Natural killer cell (primary cell): ENCODE measurements at regions not wholly inside any gene's neighbourhood (a gene's known extent, or its start where the extent isn't known, plus 50 kb on each side); places are given as distances from the start of the nearest gene placed in this dataset.

ENCODE experiments used
- ATAC-seq, 3 donors: fragments of 150-1000 bp in 2 of 3; fragments of 200-7000 bp in 1 of 3; cut with Tn5 transposase; 1 replicate in 1 of 3; 2 replicates in 2 of 3; pipeline ENCODE4 v1.10.0; 2021; ENCODE audit warnings: mild to moderate bottlenecking in 2 of 3, moderate library complexity in 2 of 3
- DNase-seq, 2 donors: peaks; one replicate each; pipeline versions ENCODE4 v3.0.0 to v3.0.0-alpha.2; 2013 to 2021; ENCODE audit warnings: mixed read lengths in 1 of 2
- H3K27ac ChIP-seq: one replicate; pipeline ENCODE4 v1.5.1; 2013; ENCODE audit warnings: mild to moderate bottlenecking, low read length
- H3K27me3 ChIP-seq: one replicate; pipeline ENCODE4 v1.6.1; 2013; ENCODE audit warnings: low read length; ENCODE audit not compliant: control insufficient read depth, insufficient read depth
- H3K36me3 ChIP-seq: one replicate; pipeline ENCODE4 v1.6.1; 2013; ENCODE audit warnings: low read length; ENCODE audit not compliant: control insufficient read depth, insufficient read depth
- H3K4me1 ChIP-seq: one replicate; pipeline ENCODE4 v1.6.1; 2013; ENCODE audit warnings: low read length; ENCODE audit not compliant: control insufficient read depth, insufficient read depth
- H3K4me3 ChIP-seq: one replicate; pipeline ENCODE4 v1.5.1; 2013; ENCODE audit warnings: low read length
- H3K9me3 ChIP-seq: one replicate; pipeline ENCODE4 v1.6.1; 2013; ENCODE audit warnings: low read length; ENCODE audit not compliant: control insufficient read depth, insufficient read depth
- H3K27ac Mint-ChIP-seq, 2 donors: one replicate each; pipeline ENCODE4 v1.8.0; 2022; ENCODE audit warnings: mild to moderate bottlenecking in 2 of 2, mixed read lengths in 2 of 2, moderate library complexity in 1 of 2
- H3K27me3 Mint-ChIP-seq, 2 donors: one replicate each; pipeline ENCODE4 v1.8.0; 2022; ENCODE audit warnings: low read depth in 2 of 2, mixed read lengths in 2 of 2
- H3K36me3 Mint-ChIP-seq: one replicate; pipeline ENCODE4 v1.8.0; 2022; ENCODE audit warnings: mixed read lengths
- H3K4me1 Mint-ChIP-seq, 2 donors: one replicate each; pipeline ENCODE4 v1.8.0; 2022; ENCODE audit warnings: mixed read lengths in 2 of 2
- H3K4me3 Mint-ChIP-seq: one replicate; pipeline ENCODE4 v1.8.0; 2022; ENCODE audit warnings: mild to moderate bottlenecking, moderate library complexity, mixed read lengths
- H3K9me3 Mint-ChIP-seq, 2 donors: one replicate each; pipeline ENCODE4 v1.8.0; 2022; ENCODE audit warnings: mixed read lengths in 2 of 2
- WGBS: methylation state at CpG from one replicate; pipeline ENCODE4 v1.1.7; 2013; ENCODE audit warnings: missing lambda C conversion rate; ENCODE audit not compliant: insufficient coverage; 5-methylcytosine and 5-hydroxymethylcytosine counted together
- intact Hi-C: fragments of 100-400 bp; cut with micrococcal nuclease; formaldehyde crosslinking; loops from one replicate; pipeline ENCODE4 v1.14.2; 2022
- TF ChIP-seq, protein P1 (sequence below): fragments of 200-600 bp; IDR thresholded peaks from one replicate; pipeline ENCODE4 v1.8.0; 2022; ENCODE audit warnings: antibody characterized with exemption

DNA sequence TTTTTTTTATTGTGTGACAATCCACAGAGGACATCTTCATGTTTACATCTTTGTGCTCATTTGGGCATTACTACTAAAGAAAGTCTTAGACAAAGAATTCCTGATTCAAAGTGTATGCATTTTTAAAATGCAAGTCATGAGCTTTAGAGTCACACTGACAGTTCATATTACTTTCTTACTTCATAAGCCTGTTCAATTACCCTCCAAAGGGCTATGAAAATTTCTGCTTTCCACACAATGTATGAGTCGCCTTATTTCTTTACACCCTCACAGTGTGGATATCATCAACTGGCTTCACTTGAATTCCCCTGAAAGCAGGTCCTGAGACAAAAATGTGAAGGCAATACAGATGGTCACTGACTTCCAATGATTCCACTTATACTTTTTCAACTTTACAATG lies 280.4 kb upstream of the PTGER4 start:
- Mint-ChIP-seq H3K36me3 (no peaks in the 10 kb centered on the region), H3K27me3 (no peaks in the 10 kb centered on the region), H3K4me3 (no peak overlapping the region), H3K4me1 (peaks cover 22 to 33% of the 10 kb centered on the region in 2 donors), H3K27ac (no peak overlapping the region), H3K9me3 (no peaks in the 10 kb centered on the region)
- TF ChIP-seq, protein P1, sequence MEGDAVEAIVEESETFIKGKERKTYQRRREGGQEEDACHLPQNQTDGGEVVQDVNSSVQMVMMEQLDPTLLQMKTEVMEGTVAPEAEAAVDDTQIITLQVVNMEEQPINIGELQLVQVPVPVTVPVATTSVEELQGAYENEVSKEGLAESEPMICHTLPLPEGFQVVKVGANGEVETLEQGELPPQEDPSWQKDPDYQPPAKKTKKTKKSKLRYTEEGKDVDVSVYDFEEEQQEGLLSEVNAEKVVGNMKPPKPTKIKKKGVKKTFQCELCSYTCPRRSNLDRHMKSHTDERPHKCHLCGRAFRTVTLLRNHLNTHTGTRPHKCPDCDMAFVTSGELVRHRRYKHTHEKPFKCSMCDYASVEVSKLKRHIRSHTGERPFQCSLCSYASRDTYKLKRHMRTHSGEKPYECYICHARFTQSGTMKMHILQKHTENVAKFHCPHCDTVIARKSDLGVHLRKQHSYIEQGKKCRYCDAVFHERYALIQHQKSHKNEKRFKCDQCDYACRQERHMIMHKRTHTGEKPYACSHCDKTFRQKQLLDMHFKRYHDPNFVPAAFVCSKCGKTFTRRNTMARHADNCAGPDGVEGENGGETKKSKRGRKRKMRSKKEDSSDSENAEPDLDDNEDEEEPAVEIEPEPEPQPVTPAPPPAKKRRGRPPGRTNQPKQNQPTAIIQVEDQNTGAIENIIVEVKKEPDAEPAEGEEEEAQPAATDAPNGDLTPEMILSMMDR = no peak
- no peaks in the 10 kb centered on the region for H3K36me3 ChIP-seq
- DNase-seq = no peak
- no peak overlapping the region for H3K4me3 ChIP-seq
- no peak for ATAC-seq
- no peak overlapping the region for H3K27ac ChIP-seq
- 75% methylated on average over 1 of the region's 1 CpG for WGBS
- no peaks in the 10 kb centered on the region for H3K27me3 ChIP-seq
- H3K4me1 ChIP-seq = peaks cover 3% of the 10 kb centered on the region
- no peaks in the 10 kb centered on the region for H3K9me3 ChIP-seq
- intact Hi-C loops = no loop called here

DNA sequence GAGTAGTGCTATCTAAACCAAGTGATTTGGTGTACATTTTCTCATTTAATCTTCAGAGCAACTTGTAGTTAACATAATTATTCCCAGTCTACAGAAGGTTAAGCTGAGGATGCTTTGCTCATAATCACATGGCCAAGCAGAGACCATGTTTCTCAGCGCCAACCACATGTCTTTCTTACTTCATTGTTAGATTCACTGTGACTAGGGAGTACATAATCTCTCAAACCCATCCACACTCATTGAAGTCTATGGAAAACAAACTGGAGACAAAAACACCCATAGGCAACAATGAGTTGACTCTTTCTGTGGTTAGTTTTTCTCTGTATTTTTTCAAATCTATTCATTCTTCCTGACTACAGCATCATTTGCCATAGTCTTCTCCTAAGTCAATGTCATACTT lies 281.7 kb upstream of the PTGER4 start:
- intact Hi-C loops = no loop called here
- Histone ChIP-seq H3K27ac (no peak overlapping the region), H3K4me1 (no peaks in the 10 kb centered on the region), H3K4me3 (no peak overlapping the region), H3K36me3 (no peaks in the 10 kb centered on the region), H3K27me3 (no peaks in the 10 kb centered on the region), H3K9me3 (no peaks in the 10 kb centered on the region)
- Mint-ChIP-seq H3K27me3 (no peaks in the 10 kb centered on the region), H3K9me3 (no peaks in the 10 kb centered on the region), H3K4me3 (no peak overlapping the region), H3K36me3 (no peaks in the 10 kb centered on the region), H3K4me1 (peaks cover 14 to 20% of the 10 kb centered on the region in 2 donors), H3K27ac (no peak overlapping the region)
- WGBS = 100% methylated on average over 1 of the region's 1 CpG
- ATAC-seq (no peak), DNase-seq (no peak)
- TF ChIP-seq, protein P1 = no peak

DNA sequence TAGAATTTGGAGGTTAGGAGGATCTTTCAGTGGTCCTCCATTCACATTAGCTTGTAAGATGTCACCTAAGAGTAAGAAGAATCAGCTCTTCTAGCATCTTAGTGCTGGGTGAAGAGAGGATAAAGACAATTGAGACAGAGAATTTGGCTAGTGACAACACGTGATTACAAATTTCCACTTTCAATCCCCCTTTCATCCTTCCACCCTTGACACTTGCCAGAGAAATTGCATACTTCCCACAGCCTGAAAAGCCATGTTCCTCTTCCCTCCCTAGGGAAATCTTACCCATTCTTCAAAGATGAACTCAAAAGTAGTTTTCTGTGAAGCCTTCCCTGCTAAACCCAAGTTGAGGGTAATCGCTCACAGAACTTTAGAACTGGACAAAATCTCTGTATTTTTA lies 282.6 kb upstream of the PTGER4 start:
- ATAC-seq (no peak), DNase-seq (no peak)
- Histone ChIP-seq H3K4me1 (no peaks in the 10 kb centered on the region), H3K36me3 (no peaks in the 10 kb centered on the region), H3K4me3 (no peak overlapping the region), H3K27me3 (no peaks in the 10 kb centered on the region), H3K27ac (no peak overlapping the region), H3K9me3 (no peaks in the 10 kb centered on the region)
- no peaks in the 10 kb centered on the region for H3K27me3 Mint-ChIP-seq
- TF ChIP-seq, protein P1 = no peak
- intact Hi-C loops = no loop called here
- no peak overlapping the region for H3K27ac Mint-ChIP-seq
- H3K4me1 Mint-ChIP-seq = peaks cover 12 to 22% of the 10 kb centered on the region in 2 donors
- no peaks in the 10 kb centered on the region for H3K9me3 Mint-ChIP-seq
- H3K36me3 Mint-ChIP-seq = no peaks in the 10 kb centered on the region
- no peak overlapping the region for H3K4me3 Mint-ChIP-seq
- 85% methylated on average over 2 of the region's 2 CpGs for WGBS

DNA sequence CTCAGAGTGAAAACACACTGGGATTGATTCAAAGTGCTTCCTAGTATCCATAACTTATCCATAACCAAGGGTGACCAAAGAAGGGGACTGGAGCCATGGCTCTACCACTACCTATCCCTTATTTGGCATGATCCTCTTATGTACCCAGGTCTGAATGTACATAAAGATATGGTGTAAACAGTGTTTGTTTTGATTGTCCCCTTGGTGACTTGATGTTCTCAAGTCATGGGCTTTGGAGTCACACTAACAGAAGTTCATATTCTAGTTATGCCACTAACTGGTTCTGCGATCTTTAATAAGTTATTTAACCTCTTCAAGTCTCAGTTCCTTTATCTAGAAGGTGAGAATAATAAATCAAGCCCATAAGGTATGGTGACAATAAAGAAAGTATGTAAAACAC lies 283.4 kb upstream of the PTGER4 start:
- DNase-seq (no peak), ATAC-seq (peak in 1 of 3 donors; percentile 31)
- Mint-ChIP-seq H3K36me3 (no peaks in the 10 kb centered on the region), H3K27ac (no peak overlapping the region), H3K4me3 (no peak overlapping the region), H3K4me1 (peaks cover 12 to 21% of the 10 kb centered on the region in 2 donors), H3K27me3 (no peaks in the 10 kb centered on the region), H3K9me3 (no peaks in the 10 kb centered on the region)
- no peak overlapping the region for H3K27ac ChIP-seq
- intact Hi-C loops = no loop called here
- no peaks in the 10 kb centered on the region for H3K9me3 ChIP-seq
- no CpG with 5 or more reads among the region's 1 CpG for WGBS
- no peaks in the 10 kb centered on the region for H3K4me1 ChIP-seq
- no peaks in the 10 kb centered on the region for H3K27me3 ChIP-seq
- TF ChIP-seq, protein P1 = no peak
- H3K36me3 ChIP-seq = no peaks in the 10 kb centered on the region
- H3K4me3 ChIP-seq = no peak overlapping the region
